ENCODE measurements at regions not wholly inside any gene's neighbourhood (a gene's known extent, or its start where the extent isn't known, plus 50 kb on each side); places are given as distances from the start of the nearest gene placed in this dataset.
"Not testable (repeated sequence)": the region's sequence is repeated elsewhere in the genome, so short reads cannot be mapped to it uniquely, and the experiment has no call there.

GRCh38 chr13:89520468-89520867 is 1827.0 kb upstream of the MIR17HG start (continued):
- TF ChIP-seq, protein P1, sequence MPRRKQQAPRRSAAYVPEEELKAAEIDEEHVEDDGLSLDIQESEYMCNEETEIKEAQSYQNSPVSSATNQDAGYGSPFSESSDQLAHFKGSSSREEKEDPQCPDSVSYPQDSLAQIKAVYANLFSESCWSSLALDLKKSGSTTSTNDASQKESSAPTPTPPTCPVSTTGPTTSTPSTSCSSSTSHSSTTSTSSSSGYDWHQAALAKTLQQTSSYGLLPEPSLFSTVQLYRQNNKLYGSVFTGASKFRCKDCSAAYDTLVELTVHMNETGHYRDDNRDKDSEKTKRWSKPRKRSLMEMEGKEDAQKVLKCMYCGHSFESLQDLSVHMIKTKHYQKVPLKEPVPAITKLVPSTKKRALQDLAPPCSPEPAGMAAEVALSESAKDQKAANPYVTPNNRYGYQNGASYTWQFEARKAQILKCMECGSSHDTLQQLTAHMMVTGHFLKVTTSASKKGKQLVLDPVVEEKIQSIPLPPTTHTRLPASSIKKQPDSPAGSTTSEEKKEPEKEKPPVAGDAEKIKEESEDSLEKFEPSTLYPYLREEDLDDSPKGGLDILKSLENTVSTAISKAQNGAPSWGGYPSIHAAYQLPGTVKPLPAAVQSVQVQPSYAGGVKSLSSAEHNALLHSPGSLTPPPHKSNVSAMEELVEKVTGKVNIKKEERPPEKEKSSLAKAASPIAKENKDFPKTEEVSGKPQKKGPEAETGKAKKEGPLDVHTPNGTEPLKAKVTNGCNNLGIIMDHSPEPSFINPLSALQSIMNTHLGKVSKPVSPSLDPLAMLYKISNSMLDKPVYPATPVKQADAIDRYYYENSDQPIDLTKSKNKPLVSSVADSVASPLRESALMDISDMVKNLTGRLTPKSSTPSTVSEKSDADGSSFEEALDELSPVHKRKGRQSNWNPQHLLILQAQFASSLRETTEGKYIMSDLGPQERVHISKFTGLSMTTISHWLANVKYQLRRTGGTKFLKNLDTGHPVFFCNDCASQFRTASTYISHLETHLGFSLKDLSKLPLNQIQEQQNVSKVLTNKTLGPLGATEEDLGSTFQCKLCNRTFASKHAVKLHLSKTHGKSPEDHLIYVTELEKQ (CRISPR knock-in tag; IDR thresholded peaks at IDR 0.05), result no peak
- TF ChIP-seq JUND (IDR thresholded peaks at IDR 0.05; ENCODE audit: borderline replicate concordance, low read depth, low read length), result no peak
- TF ChIP-seq JUND (tag; IDR thresholded peaks at IDR 0.05; ENCODE audit: borderline replicate concordance, low read depth, low read length), result no peak

- POLR2A ChIA-PET; H3K27ac ChIP-seq (ENCODE audit: extremely low read depth, low read depth, low read length); FAIRE-seq; H3K9me1 ChIP-seq (ENCODE audit: control insufficient read depth, insufficient read depth, low read length); H2AFZ ChIP-seq (ENCODE audit: low read depth, low read length); BruUV-seq (replicated peaks); H3K36me3 ChIP-seq (ENCODE audit: control insufficient read depth, insufficient read depth, low read length); H3K4me2 ChIP-seq (ENCODE audit: insufficient read depth, low read length); CTCF ChIA-PET (ENCODE audit: low intra/inter-chr PET ratio); H3K27me3 ChIP-seq (ENCODE audit: control insufficient read depth in 2 of 2, insufficient read depth in 2 of 2, low read length in 2 of 2); H3K4me3 ChIP-seq; ATAC-seq; H3K79me2 ChIP-seq (ENCODE audit: control insufficient read depth, insufficient read depth, low read length); H3K9me3 ChIP-seq (replicated peaks; ENCODE audit: control insufficient read depth, insufficient read depth, low read depth, low read length); intact Hi-C loops (cut with micrococcal nuclease); DNase-seq (ENCODE audit: extremely low read depth in 1 of 4, low spot score in 3 of 4); H3K4me1 ChIP-seq (replicated peaks in 1 of 2; ENCODE audit: control insufficient read depth in 2 of 2, insufficient read depth in 2 of 2, low read length in 2 of 2); H4K20me1 ChIP-seq (replicated peaks; ENCODE audit: control insufficient read depth, insufficient read depth, low read length); in situ Hi-C loops (cut with MboI); H3K9ac ChIP-seq (ENCODE audit: insufficient read depth in 1 of 2, low read depth in 2 of 2, low read length in 2 of 2): not testable (repeated sequence)
- 0% methylated on average over 1 of the region's 2 CpGs for WGBS (ENCODE audit: insufficient coverage, low coverage, missing lambda C conversion rate)
Observed at GRCh38 chr13:89521672-89522071, 1825.8 kb upstream of the MIR17HG start.

All from K562 (cell line).